HepG2 (cell line): ENCODE measurements at regions not wholly inside any gene's neighbourhood (a gene's known extent, or its start where the extent isn't known, plus 50 kb on each side); places are given as distances from the start of the nearest gene placed in this dataset.

Experiments used
- ATF1 ChIP-seq: IDR thresholded peaks from 2 replicates; pipeline ENCODE4 v1.6.1; 2016; ENCODE audit warnings: mild to moderate bottlenecking, control low read depth
- ATF5 ChIP-seq: sonication (generic); formaldehyde crosslinking; IDR thresholded peaks from 2 replicates; pipeline ENCODE4 v1.4.0; 2020; ENCODE audit warnings: mild to moderate bottlenecking, low read depth, missing genetic modification reagents
- CAMTA2 ChIP-seq: sonication (generic); formaldehyde crosslinking; IDR thresholded peaks from 2 replicates; pipeline ENCODE4 v1.4.0; 2020; ENCODE audit warnings: mild to moderate bottlenecking, missing genetic modification reagents, borderline replicate concordance
- E2F1 ChIP-seq: sonication (generic); formaldehyde crosslinking; IDR thresholded peaks from 2 replicates; pipeline ENCODE4 v1.5.0; 2020; ENCODE audit warnings: missing genetic modification reagents
- IKZF1 ChIP-seq: fragments of 450-650 bp; IDR thresholded peaks from 2 replicates; pipeline ENCODE4 v1.7.1; 2016
- PAXIP1 ChIP-seq: sonication (generic); formaldehyde crosslinking; conservative IDR thresholded peaks from 2 replicates; pipeline ENCODE4 v1.4.0; 2020; ENCODE audit warnings: mild to moderate bottlenecking, missing genetic modification reagents, moderate library complexity
- RAD21 ChIP-seq: fragments of 450-650 bp; formaldehyde crosslinking; IDR thresholded peaks from 2 replicates; pipeline ENCODE4 v1.5.0; 2020; ENCODE audit warnings: mild to moderate bottlenecking
- RBM22 ChIP-seq: fragments of 200-400 bp; formaldehyde crosslinking; optimal IDR thresholded peaks from 2 replicates; pipeline ENCODE3; 2017; ENCODE audit warnings: mild to moderate bottlenecking, low read length, moderate library complexity
- SRY ChIP-seq: sonication (generic); formaldehyde crosslinking; IDR thresholded peaks from 2 replicates; pipeline ENCODE4 v1.8.0; 2022; ENCODE audit warnings: mild to moderate bottlenecking, missing genetic modification reagents
- TRIM24 ChIP-seq: sonication (generic); formaldehyde crosslinking; IDR thresholded peaks from 2 replicates; pipeline ENCODE4 v1.8.0; 2022; ENCODE audit warnings: mild to moderate bottlenecking, missing genetic modification reagents
- UBTF ChIP-seq: sonication (generic); formaldehyde crosslinking; IDR thresholded peaks from 2 replicates; pipeline ENCODE4 v1.4.0; 2020; ENCODE audit warnings: mild to moderate bottlenecking, missing genetic modification reagents
- ZBTB37 ChIP-seq: sonication (generic); formaldehyde crosslinking; IDR thresholded peaks from 2 replicates; pipeline ENCODE4 v1.4.0; 2020; ENCODE audit warnings: mild to moderate bottlenecking, missing genetic modification reagents
- ZBTB44 ChIP-seq: sonication (generic); formaldehyde crosslinking; IDR thresholded peaks from 2 replicates; pipeline ENCODE4 v1.4.0; 2020; ENCODE audit warnings: missing genetic modification reagents
- ZMYM4 ChIP-seq: sonication (generic); formaldehyde crosslinking; IDR thresholded peaks from 2 replicates; pipeline ENCODE4 v1.8.1; 2023; ENCODE audit warnings: mild to moderate bottlenecking, missing genetic modification reagents
- ZNF256 ChIP-seq: sonication (generic); formaldehyde crosslinking; conservative IDR thresholded peaks from 2 replicates; pipeline ENCODE4 v1.4.0; 2020; ENCODE audit warnings: missing genetic modification reagents
- ZNF296 ChIP-seq: sonication (generic); formaldehyde crosslinking; conservative IDR thresholded peaks from 2 replicates; pipeline ENCODE4 v1.5.0; 2020; ENCODE audit warnings: mild to moderate bottlenecking, missing genetic modification reagents
- ZNF484 ChIP-seq: sonication (generic); formaldehyde crosslinking; IDR thresholded peaks from 2 replicates; pipeline ENCODE4 v1.5.1; 2020; ENCODE audit warnings: mild to moderate bottlenecking, low read depth, missing genetic modification reagents, borderline replicate concordance
- ZNF678 ChIP-seq: sonication (generic); formaldehyde crosslinking; IDR thresholded peaks from 2 replicates; pipeline ENCODE4 v1.4.0; 2020; ENCODE audit warnings: mild to moderate bottlenecking, missing genetic modification reagents
- ZNF792 ChIP-seq: IDR thresholded peaks from 2 replicates; pipeline ENCODE4 v1.6.1; 2016
- ZSCAN31 ChIP-seq: sonication (generic); formaldehyde crosslinking; IDR thresholded peaks from 2 replicates; pipeline ENCODE4 v1.5.0; 2020; ENCODE audit warnings: low read depth, mild to moderate bottlenecking, missing genetic modification reagents

GRCh38 chr3:65291448-65292125 is 603.8 kb upstream of the ADAMTS9 start (continued):
- TF ChIP-seq PAXIP1 (CRISPR knock-in tag) (peak; percentile 94), ZNF484 (CRISPR knock-in tag) (no peak), ZNF296 (no peak), ZNF792 (CRISPR knock-in tag) (no peak), E2F1 (CRISPR knock-in tag) (no peak), UBTF (no peak), CAMTA2 (CRISPR knock-in tag) (no peak), RAD21 (CRISPR knock-in tag) (0 out of 2 replicates have a peak, but pooled peaks have one; percentile 19), ATF1 (no peak), RBM22 (no peak), ZBTB37 (no peak), SRY (no peak), ATF5 (CRISPR knock-in tag) (no peak), IKZF1 (no peak), TRIM24 (no peak), ZBTB44 (CRISPR knock-in tag) (no peak; the same call in 1 of the 2 replicates), ZMYM4 (CRISPR knock-in tag) (peak; percentile 77), ZSCAN31 (CRISPR knock-in tag) (0 out of 2 replicates have a peak, but pooled peaks have one; percentile 21), ZNF678 (CRISPR knock-in tag) (no peak), ZNF256 (CRISPR knock-in tag) (no peak)
